Neural cell (in vitro differentiated cells): ENCODE measurements at regions not wholly inside any gene's neighbourhood (a gene's known extent, or its start where the extent isn't known, plus 50 kb on each side); places are given as distances from the start of the nearest gene placed in this dataset.

Source experiments
- H2AFZ ChIP-seq: fragments of 200-600, 300-800 bp; sonication (generic), shearing (Covaris generic); 2 replicates; pipeline ENCODE4 v1.6.0; 2014; ENCODE audit warnings: low read depth, mild to moderate bottlenecking, antibody characterized with exemption, low read length, moderate library complexity
- H3F3A ChIP-seq: fragments of 200-600 bp; shearing (Covaris generic); 2 replicates; pipeline ENCODE4 v1.6.1; 2016; ENCODE audit warnings: mild to moderate bottlenecking, moderate library complexity, mixed read lengths, antibody characterized with exemption, low read length; ENCODE audit not compliant: insufficient read depth, poor library complexity, severe bottlenecking
- H3K27ac ChIP-seq: fragments of 200-600, 300-800 bp; sonication (generic), shearing (Covaris generic); 2 replicates; pipeline ENCODE4 v1.5.1; 2014; ENCODE audit warnings: mild to moderate bottlenecking, low read length, moderate library complexity
- H3K27me3 ChIP-seq: fragments of 300-800, 200-600 bp; sonication (generic), shearing (Covaris generic); 2 replicates; pipeline ENCODE4 v1.6.0; 2014; ENCODE audit warnings: mild to moderate bottlenecking, low read depth, low read length, moderate library complexity; ENCODE audit not compliant: insufficient read depth
- H3K36me3 ChIP-seq: fragments of 300-800, 200-600 bp; sonication (generic), shearing (Covaris generic); 2 replicates; pipeline ENCODE4 v1.5.1; 2014; ENCODE audit warnings: mild to moderate bottlenecking, antibody characterized with exemption, low read length, moderate library complexity; ENCODE audit not compliant: insufficient read depth
- H3K4me2 ChIP-seq: fragments of 300-800, 200-600 bp; sonication (generic), shearing (Covaris generic); 2 replicates; pipeline ENCODE4 v1.6.0; 2014; ENCODE audit warnings: mild to moderate bottlenecking, low read length
- H3K4me3 ChIP-seq: fragments of 300-800, 200-600 bp; sonication (generic), shearing (Covaris generic); 2 replicates; pipeline ENCODE4 v1.5.1; 2014; ENCODE audit warnings: mild to moderate bottlenecking, low read length, moderate library complexity
- H3K79me2 ChIP-seq: fragments of 200-600 bp; shearing (Covaris generic); replicated peaks from 2 replicates; pipeline ENCODE4 v1.6.0; 2014; ENCODE audit warnings: mild to moderate bottlenecking, low read length, moderate library complexity; ENCODE audit not compliant: insufficient read depth
- H3K9ac ChIP-seq: fragments of 300-800, 200-600 bp; sonication (generic), shearing (Covaris generic); 2 replicates; pipeline ENCODE4 v1.6.1; 2016; ENCODE audit warnings: mild to moderate bottlenecking, low read length, mixed read lengths
- H3K9me2 ChIP-seq: fragments of 200-600 bp; shearing (Covaris generic); 2 replicates; pipeline ENCODE4 v1.6.1; 2016; ENCODE audit warnings: mild to moderate bottlenecking, low read length, mixed read lengths; ENCODE audit not compliant: insufficient read depth
- H3K9me3 ChIP-seq: fragments of 200-600, 300-800 bp; sonication (generic), shearing (Covaris generic); 2 replicates; pipeline ENCODE4 v1.6.1; 2016; ENCODE audit warnings: mild to moderate bottlenecking, mixed run types, low read length, moderate library complexity, mixed read lengths
- H4K20me1 ChIP-seq: fragments of 200-600 bp; shearing (Covaris generic); 2 replicates; pipeline ENCODE4 v1.6.1; 2016; ENCODE audit warnings: mild to moderate bottlenecking, mixed run types; ENCODE audit not compliant: insufficient read depth
- EP300 ChIP-seq: fragments of 450-650 bp; conservative IDR thresholded peaks from 2 replicates; pipeline ENCODE4 v1.6.1; 2014; ENCODE audit warnings: antibody characterized with exemption, mild to moderate bottlenecking, moderate library complexity; ENCODE audit not compliant: poor library complexity, severe bottlenecking
- EZH2 ChIP-seq: fragments of 200-600, 300-800 bp; shearing (Covaris generic), sonication (generic); IDR thresholded peaks from 2 replicates; pipeline ENCODE4 v1.6.1; 2014; ENCODE audit warnings: antibody characterized with exemption, low read length, borderline replicate concordance, mild to moderate bottlenecking; ENCODE audit not compliant: insufficient read depth, poor library complexity, severe bottlenecking
- MXI1 ChIP-seq: fragments of 450-650 bp; conservative IDR thresholded peaks from 2 replicates; pipeline ENCODE4 v1.6.1; 2014; ENCODE audit warnings: antibody characterized with exemption, mild to moderate bottlenecking; ENCODE audit not compliant: poor library complexity, severe bottlenecking
- POLR2AphosphoS5 ChIP-seq: IDR thresholded peaks from 2 replicates; pipeline ENCODE4 v1.6.1; 2012
- RAD21 ChIP-seq: fragments of 450-650 bp; conservative IDR thresholded peaks from 2 replicates; pipeline ENCODE4 v1.6.1; 2014; ENCODE audit warnings: antibody characterized with exemption, mild to moderate bottlenecking, moderate library complexity
- REST ChIP-seq: IDR thresholded peaks from 2 replicates; pipeline ENCODE4 v1.6.1; 2012; ENCODE audit warnings: borderline replicate concordance
- SMC3 ChIP-seq: fragments of 450-650 bp; conservative IDR thresholded peaks from 2 replicates; pipeline ENCODE4 v1.6.1; 2014; ENCODE audit warnings: antibody characterized with exemption, mild to moderate bottlenecking, moderate library complexity; ENCODE audit not compliant: poor library complexity
- TAF1 ChIP-seq: IDR thresholded peaks from 2 replicates; pipeline ENCODE4 v1.6.1; 2012; ENCODE audit warnings: low read depth
- TF ChIP-seq, protein P1 (sequence below): fragments of 450-650 bp; IDR thresholded peaks from 2 replicates; pipeline ENCODE4 v1.5.1; 2014; ENCODE audit warnings: antibody characterized with exemption, mild to moderate bottlenecking, moderate library complexity; ENCODE audit not compliant: poor library complexity, severe bottlenecking

GRCh38 chr21:16156841-16157489 is 427.2 kb downstream of the USP25 start:
- Histone ChIP-seq H3K27me3 (no peaks in the 10 kb centered on the region), H3K4me3 (no peak overlapping the region), H3K27ac (no peak overlapping the region), H4K20me1 (no peaks in the 10 kb centered on the region), H3K79me2 (no peaks in the 10 kb centered on the region), H2AFZ (no peak overlapping the region), H3K4me2 (no peak overlapping the region), H3K9me2 (no peaks in the 10 kb centered on the region), H3K9me3 (no peaks in the 10 kb centered on the region), H3K36me3 (no peaks in the 10 kb centered on the region), H3K9ac (no peak overlapping the region), H3F3A (no peaks in the 10 kb centered on the region)
- TF ChIP-seq, protein P1, sequence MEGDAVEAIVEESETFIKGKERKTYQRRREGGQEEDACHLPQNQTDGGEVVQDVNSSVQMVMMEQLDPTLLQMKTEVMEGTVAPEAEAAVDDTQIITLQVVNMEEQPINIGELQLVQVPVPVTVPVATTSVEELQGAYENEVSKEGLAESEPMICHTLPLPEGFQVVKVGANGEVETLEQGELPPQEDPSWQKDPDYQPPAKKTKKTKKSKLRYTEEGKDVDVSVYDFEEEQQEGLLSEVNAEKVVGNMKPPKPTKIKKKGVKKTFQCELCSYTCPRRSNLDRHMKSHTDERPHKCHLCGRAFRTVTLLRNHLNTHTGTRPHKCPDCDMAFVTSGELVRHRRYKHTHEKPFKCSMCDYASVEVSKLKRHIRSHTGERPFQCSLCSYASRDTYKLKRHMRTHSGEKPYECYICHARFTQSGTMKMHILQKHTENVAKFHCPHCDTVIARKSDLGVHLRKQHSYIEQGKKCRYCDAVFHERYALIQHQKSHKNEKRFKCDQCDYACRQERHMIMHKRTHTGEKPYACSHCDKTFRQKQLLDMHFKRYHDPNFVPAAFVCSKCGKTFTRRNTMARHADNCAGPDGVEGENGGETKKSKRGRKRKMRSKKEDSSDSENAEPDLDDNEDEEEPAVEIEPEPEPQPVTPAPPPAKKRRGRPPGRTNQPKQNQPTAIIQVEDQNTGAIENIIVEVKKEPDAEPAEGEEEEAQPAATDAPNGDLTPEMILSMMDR: no peak
- TF ChIP-seq REST (no peak), EP300 (no peak), TAF1 (no peak), EZH2 (no peak), RAD21 (no peak), POLR2AphosphoS5 (no peak), SMC3 (no peak), MXI1 (no peak)

DNA sequence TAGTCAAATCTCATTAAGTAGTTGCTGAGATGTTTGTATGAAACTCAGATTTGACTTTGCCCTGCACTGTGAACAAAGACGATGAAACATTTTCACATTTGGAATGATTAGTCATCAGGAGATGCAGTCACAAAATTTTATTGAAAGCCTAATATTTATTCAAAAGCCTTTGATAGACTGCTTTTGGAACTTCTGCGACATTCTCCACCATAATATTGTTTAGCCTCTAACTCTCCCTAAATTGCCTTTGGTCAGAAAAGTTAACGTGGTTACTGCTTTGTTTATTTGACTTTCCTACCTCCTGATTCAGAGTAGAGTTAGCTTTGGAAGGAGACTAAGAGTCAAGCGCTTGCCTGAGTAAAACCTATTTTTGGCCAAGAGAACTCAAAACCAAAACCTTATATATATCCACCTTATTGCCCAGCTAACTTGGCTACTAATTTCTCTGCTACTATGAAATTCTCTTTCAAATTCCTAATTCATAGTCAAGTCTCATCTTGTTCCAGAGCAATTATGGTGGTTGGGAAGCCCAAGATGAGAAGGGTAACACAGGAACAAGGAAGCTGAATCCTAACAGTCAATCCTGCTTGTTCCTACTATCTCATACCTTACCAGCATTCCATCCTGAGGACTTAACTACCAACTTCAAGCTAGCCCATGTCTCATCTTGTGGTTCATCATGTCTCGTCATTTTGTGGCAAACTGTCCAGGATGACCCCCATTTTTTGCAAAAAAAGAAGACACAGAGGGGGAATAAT is 429.6 kb downstream of the USP25 start:
- Histone ChIP-seq H4K20me1 (no peaks in the 10 kb centered on the region), H3K4me3 (no peak overlapping the region), H2AFZ (no peak overlapping the region)

More for the DNA sequence above, 429.6 kb downstream of the USP25 start:
- H3K27me3 ChIP-seq: no peaks in the 10 kb centered on the region
- no peaks in the 10 kb centered on the region for H3F3A ChIP-seq
- H3K36me3 ChIP-seq: no peaks in the 10 kb centered on the region
- no peak overlapping the region for H3K9ac ChIP-seq
- no peaks in the 10 kb centered on the region for H3K9me3 ChIP-seq
- H3K27ac ChIP-seq: no peak overlapping the region
- TF ChIP-seq EP300 (no peak), REST (no peak), TAF1 (no peak), EZH2 (no peak), SMC3 (no peak), RAD21 (no peak), MXI1 (no peak), POLR2AphosphoS5 (no peak)
- TF ChIP-seq, protein P1: no peak
- H3K79me2 ChIP-seq: no peaks in the 10 kb centered on the region
- no peak overlapping the region for H3K4me2 ChIP-seq
- H3K9me2 ChIP-seq: no peaks in the 10 kb centered on the region
